Epithelial cell of proximal tubule (primary cell): ENCODE measurements at regions not wholly inside any gene's neighbourhood (a gene's known extent, or its start where the extent isn't known, plus 50 kb on each side); places are given as distances from the start of the nearest gene placed in this dataset.

Experiments used
- DNase-seq: peaks from one replicate; pipeline ENCODE4 v3.0.0-alpha.2; 2011; ENCODE audit warnings: low read depth
- H3K4me3 ChIP-seq: 2 replicates; pipeline ENCODE4 v1.5.1; 2011; ENCODE audit warnings: low read depth, mild to moderate bottlenecking, low read length
- CTCF ChIP-seq: conservative IDR thresholded peaks from 2 replicates; pipeline ENCODE4 v1.5.1; 2012; ENCODE audit warnings: low read depth, mild to moderate bottlenecking, low read length

- no peak overlapping the region for H3K4me3 ChIP-seq
- no peak for TF ChIP-seq CTCF
- DNase-seq = no peak
Measured at GRCh38 chr5:61744690-61745619, 412.9 kb downstream of the ZSWIM6 start.

- DNase-seq = no peak
- TF ChIP-seq CTCF = no peak
Measured at GRCh38 chr5:61746831-61747575, 414.9 kb downstream of the ZSWIM6 start.

GRCh38 chr5:61748121-61748520 lies 416.1 kb downstream of the ZSWIM6 start:
- no peak for TF ChIP-seq CTCF
- no peak overlapping the region for H3K4me3 ChIP-seq
- DNase-seq = no peak

More at GRCh38 chr5:61746831-61747575, 414.9 kb downstream of the ZSWIM6 start:
- H3K4me3 ChIP-seq = no peak overlapping the region

GRCh38 chr5:61748651-61749050 lies 416.6 kb downstream of the ZSWIM6 start:
- no peak overlapping the region for H3K4me3 ChIP-seq
- no peak for TF ChIP-seq CTCF
- no peak for DNase-seq

- H3K4me3 ChIP-seq = no peak overlapping the region
- no peak for TF ChIP-seq CTCF
- no peak for DNase-seq
Measured at GRCh38 chr5:61752588-61752987, 420.5 kb downstream of the ZSWIM6 start.

- H3K4me3 ChIP-seq = no peak overlapping the region
- no peak for TF ChIP-seq CTCF
- no peak for DNase-seq
Measured at GRCh38 chr5:61754792-61755191, 422.7 kb downstream of the ZSWIM6 start.
